Stimulated activated CD4-positive, alpha-beta T cell treated with anti-CD3 and anti-CD28 coated beads, Interleukin-15, amount 100 ng/mL, for 1 hour (primary cell): ENCODE measurements at regions not wholly inside any gene's neighbourhood (a gene's known extent, or its start where the extent isn't known, plus 50 kb on each side); places are given as distances from the start of the nearest gene placed in this dataset.

Experiments
- DNase-seq, 2 donors: peaks; one replicate each; pipeline ENCODE4 v3.0.0-alpha.2; 2020; ENCODE audit warnings: low read depth in 1 of 2, low spot score in 1 of 2

DNA sequence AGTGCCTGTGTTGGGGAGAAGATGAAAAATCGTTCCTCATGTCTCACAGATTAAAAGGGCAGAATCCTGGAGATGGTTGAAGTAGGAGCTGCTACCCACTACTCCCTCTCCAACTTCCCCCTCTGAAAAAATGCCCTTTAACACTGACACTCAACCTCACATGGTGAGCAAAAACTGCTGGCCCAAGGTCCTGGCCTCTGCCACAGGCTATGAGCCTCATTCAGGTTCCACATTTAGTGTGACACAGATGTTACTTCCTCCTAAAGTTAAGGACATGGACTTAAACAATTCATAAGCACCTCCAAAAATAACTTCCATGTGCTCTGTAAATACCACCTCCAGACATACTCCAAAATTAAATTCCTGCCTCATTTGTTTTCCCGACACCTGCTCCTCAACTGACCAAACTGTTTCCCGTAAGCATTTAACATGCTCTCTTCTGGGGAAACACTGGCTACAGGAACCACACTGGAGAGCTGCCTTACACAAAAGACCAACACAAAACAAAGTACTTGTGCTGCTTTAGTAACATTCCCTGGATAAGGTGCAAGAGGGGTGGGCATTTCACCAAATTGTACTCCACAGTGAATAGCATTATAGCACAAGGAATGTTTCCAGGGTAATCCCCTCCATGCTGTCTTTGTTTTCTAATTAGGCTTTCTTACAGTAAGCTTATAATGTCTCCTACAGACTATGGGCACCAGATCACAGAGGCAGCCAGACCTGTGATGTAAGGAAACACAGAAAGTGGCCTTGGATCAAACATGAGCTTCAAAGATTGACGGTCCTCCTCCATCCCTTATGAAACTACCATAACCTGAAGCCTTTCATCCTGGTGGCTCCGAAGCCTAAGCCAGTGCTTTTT is 57.0 kb downstream of the PHLDA1 start:
- DNase-seq = no peak

DNA sequence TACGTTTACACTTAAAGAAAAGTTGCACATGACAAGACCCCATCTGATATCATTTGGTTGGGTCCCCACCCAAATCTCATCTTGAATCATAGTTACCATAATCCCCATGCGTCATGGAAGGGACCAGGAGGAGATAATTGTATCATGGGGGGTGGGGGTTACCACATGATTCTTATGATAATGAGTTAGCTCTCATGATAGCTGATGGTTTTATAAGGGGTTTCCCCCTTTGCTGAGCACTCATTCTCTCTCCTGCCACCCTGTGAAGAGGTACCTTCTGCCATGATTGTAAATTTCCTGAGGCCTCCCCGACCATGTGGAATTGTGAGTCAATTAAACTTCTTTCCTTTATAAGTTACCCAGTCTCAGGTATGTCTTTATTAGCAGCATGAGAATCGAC is 60.3 kb downstream of the PHLDA1 start:
- DNase-seq = no peak

DNA sequence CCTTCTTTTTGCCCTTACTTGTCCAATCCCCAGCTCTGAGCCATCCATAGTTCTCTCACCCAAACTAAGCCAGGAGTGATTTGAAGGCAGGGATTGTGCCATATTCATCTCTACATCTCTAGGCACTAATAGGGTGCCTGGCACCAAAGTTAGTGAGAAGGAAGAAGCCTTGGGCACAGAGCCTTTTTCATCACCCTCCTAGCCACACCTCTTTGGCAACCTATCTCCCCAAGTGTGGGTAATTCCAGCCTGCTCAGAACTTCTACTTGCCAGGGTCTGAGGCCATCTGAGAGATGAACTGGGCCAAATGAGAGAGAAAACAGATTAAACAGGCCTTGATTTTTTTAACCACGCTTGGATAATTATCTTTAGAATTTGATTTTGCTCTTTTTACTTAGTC is 61.3 kb downstream of the PHLDA1 start:
- DNase-seq = no peak

DNA sequence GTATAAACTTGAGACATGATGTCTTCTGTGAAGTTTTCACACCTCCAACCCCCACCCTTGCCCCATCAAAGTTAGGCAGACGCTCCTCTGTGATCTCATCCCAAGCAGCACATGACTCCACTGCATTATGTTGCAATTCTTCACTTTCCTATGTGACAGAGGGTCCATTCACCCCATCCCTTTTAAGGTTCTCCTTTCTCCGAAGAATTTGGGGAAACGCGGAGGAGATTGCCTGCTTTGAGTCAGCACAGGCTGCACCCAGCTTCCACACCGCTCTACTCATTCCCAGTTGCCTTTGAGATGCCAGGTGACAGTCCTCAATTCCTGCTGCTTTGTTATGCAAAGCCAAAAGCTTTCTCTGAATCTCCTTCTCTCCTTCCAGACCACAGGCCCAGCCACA is 61.8 kb downstream of the PHLDA1 start:
- DNase-seq = no peak

DNA sequence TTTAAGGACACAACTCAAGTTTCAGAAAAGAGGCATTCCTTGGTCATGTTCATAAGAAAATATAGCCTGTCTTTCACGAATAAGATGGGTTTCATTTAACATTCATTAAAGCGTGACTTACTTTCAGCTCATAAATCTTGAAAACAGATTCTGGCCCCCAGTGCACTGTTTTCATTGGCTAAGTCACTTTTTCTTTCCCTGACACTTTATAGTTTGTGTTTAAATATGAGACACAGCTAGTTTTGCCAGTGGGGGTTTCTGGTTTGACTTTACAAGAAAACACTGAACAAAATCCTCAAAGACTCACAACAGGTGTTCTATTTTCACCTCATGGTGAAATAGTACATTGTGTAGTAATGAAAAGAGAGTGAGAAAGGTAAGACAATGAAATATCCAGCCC is 65.9 kb downstream of the PHLDA1 start:
- no peak for DNase-seq

DNA sequence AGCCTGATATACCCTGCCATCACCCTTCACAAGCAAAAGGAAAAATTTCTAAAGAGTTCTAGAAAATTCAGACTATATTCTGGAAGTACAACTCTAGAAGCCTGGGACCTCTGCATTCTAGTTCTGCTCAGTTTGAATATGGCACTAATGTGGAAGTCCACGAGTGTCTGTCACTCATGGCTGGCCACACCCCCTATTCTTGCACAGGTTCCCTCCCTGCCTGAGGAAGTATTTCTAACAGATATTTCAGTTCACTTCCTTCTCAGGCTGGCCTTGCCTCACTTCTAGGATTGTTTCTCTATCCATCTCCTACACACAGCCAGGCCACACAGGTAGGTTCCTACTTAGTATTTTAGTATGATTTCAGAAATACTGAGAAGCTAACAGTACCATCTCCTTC is 67.4 kb downstream of the PHLDA1 start:
- no peak for DNase-seq

GRCh38 chr12:75961878-75962277 is 69.7 kb downstream of the PHLDA1 start:
- DNase-seq = no peak

- no peak for DNase-seq
Measured at GRCh38 chr12:75960954-75961661, 70.5 kb downstream of the PHLDA1 start.

GRCh38 chr12:75960086-75960910 is 71.3 kb downstream of the PHLDA1 start:
- no peak for DNase-seq

GRCh38 chr12:75959506-75959905 is 72.1 kb downstream of the PHLDA1 start:
- no peak for DNase-seq

- DNase-seq = no peak
Measured at GRCh38 chr12:75959060-75959459, 72.5 kb downstream of the PHLDA1 start.

DNA sequence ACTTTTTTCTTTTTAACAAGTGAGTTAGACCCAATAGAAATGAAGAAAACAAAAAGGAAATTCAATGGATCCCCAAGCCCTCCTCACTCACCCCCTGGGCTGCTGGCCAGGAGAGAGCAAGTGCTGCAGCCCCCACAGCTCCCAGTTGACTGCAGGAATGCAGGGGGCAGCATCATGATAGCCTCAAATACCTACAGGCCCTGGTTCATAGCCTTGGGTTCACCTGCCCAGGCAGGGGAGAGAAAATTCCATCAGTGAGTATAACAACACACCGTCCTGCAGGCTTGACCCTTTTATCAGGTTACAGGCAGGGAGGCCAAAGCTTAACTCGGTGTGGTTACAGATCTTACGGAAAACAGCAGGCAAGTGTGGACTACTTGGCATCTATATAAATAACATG is 76.3 kb downstream of the PHLDA1 start:
- no peak for DNase-seq

GRCh38 chr12:75954749-75955148 is 76.8 kb downstream of the PHLDA1 start:
- no peak for DNase-seq

GRCh38 chr12:75954041-75954440 is 77.5 kb downstream of the PHLDA1 start:
- DNase-seq = no peak

DNA sequence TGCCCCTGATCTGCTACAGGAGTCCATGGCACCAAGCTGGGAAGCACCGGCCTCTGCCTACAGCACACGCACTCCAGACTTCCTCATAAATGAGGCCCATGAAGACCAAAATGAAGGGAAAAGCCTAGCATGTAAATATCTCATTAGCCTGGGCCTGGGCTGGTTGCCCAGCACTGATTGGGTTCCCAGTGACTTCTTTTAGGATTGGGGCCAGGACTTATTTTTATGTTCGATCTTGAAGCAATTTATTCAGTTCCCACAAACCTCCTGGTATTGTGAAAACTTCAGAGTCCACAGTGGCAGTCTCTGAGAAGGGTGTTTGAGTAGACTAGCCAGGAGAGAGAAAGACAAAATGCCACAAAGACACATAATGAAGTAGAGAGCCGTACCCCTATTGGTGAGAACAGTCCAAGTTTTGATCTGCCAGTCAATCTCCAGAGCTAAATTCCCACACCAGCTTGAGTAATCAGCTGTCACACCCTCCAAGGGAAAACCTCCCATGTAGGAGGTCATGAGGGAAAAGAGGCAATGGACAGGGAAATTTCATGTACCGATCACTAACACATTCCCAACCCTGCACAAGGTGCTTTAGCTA is 78.2 kb downstream of the PHLDA1 start:
- DNase-seq = no peak

- DNase-seq = no peak
Measured at GRCh38 chr12:75951399-75952278, 79.9 kb downstream of the PHLDA1 start.

DNA sequence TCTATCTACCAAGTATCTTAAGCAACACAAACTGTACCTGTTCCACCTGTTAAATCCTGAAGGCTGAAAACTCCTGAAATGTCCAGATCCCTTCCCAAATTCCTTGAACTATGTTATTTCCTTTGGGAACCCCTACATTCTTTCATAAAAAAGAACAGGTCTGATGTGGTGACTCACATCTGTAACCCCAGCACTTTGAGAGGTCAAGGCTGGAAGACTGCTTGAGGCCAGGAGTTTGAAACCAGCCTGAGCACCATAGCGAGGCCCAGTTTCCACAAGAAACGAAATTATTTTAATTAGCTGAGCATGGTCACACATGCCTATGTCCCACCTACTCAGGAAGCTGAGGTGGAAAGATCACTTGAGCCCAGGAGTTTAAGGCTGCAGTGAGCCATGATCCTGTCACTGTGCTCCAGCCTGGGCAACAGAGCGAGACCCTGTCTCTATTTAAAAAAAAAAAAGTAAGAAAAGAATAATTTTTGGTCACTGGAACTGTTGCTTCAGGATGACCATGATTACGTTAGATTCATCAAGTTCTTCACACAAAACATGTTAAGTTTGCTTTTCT is 84.3 kb downstream of the PHLDA1 start:
- DNase-seq = no peak

DNA sequence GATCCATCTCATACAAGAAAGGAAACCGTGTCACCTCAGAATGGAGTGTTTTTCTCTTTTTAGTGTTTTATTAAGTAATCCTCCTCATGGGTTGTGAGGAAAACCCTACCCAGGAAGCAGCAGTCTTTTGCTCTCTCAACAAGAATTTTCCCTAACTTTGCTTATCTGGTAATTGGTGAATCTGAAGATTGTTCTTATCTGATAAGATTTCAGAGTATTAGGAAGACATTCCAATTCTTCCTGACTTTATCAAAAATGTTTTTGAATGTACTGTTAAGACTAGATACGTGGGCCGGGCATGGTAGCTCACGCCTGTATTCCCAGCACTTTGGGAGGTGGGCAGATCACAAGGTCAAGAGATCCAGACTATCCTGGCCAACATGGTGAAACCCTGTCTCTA is 86.0 kb downstream of the PHLDA1 start:
- no peak for DNase-seq

DNA sequence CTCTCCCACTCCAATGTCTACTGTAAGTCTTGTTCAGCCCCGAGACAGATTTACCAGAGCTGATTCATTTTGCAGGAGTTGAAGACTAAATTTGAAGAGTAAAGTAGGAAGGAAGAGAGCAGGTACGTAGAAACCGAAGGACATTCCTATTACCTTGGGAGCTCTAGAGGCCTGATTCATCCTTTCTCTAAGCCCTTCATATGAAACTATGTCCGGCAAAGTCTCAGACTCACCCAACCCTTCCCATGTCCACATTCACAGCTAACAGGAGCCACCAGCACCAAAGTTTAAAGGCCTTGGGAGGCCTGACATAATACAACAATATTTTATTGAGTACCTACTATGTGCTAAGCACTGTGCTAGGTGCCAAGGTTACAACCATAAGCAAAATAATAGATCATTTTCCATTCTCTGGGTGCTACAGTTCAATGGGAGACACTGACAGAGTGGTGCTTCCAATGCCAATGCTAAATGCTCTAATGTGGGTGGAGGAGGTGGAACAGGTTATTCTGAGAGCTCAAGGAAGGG is 86.6 kb downstream of the PHLDA1 start:
- DNase-seq = no peak
